Activated T-helper 1 cell treated with anti-CD3 and anti-CD28 coated beads, Interleukin-12 subunit alpha, Interleukin-12 subunit beta, Interleukin-2, Interleukin-4 antibody, amounts not matched to agents 30 ng/mL and 10 ng/mL and 1 ng/mL, durations not matched to agents 14 hours and 24 hours and 36 hours (primary cell): ENCODE measurements at regions not wholly inside any gene's neighbourhood (a gene's known extent, or its start where the extent isn't known, plus 50 kb on each side); places are given as distances from the start of the nearest gene placed in this dataset.

Experiments
- DNase-seq: peaks from one replicate; pipeline ENCODE4 v3.0.0; 2021; ENCODE audit warnings: low spot score
- H3K27ac Mint-ChIP-seq: one replicate; pipeline ENCODE4 v1.8.0; 2021; ENCODE audit warnings: mild to moderate bottlenecking, mixed read lengths
- H3K27me3 Mint-ChIP-seq: one replicate; pipeline ENCODE4 v1.8.0; 2022; ENCODE audit warnings: mild to moderate bottlenecking, moderate library complexity, mixed read lengths; ENCODE audit not compliant: insufficient read depth
- H3K36me3 Mint-ChIP-seq: one replicate; pipeline ENCODE4 v1.8.0; 2021; ENCODE audit warnings: low read depth, mixed read lengths
- H3K4me1 Mint-ChIP-seq: one replicate; pipeline ENCODE4 v1.8.0; 2021; ENCODE audit warnings: low read depth, mixed read lengths
- H3K4me3 Mint-ChIP-seq: one replicate; pipeline ENCODE4 v1.8.0; 2021; ENCODE audit warnings: mild to moderate bottlenecking, moderate library complexity, mixed read lengths
- H3K9me3 Mint-ChIP-seq: one replicate; pipeline ENCODE4 v1.8.0; 2021; ENCODE audit warnings: mixed read lengths
- intact Hi-C: fragments of 100-400 bp; cut with micrococcal nuclease; formaldehyde crosslinking; loops from one replicate; pipeline ENCODE4 v1.15.1; 2024

DNA sequence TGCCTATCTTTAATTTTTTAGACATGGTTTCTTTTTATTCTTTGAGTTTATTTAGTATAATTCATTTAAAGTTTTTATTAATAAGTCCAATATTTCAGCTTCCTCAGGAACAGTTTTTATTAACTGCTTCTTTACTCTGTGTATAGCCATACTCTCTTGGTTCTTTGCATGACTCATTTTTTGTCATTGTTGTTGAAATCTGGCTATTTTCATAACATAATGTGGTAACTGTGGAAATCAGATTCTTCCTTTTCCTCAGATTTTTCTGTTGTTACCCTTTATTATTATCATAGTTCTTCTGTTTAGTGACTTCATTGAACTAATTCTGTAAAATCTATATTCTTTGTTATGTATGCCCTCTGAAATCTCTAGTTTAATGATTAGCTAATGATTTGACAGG is 124.9 kb upstream of the CYSLTR1 start:
- DNase-seq, result no peak
- no peak overlapping the region for H3K4me3 Mint-ChIP-seq
- peaks cover 13% of the 10 kb centered on the region for H3K9me3 Mint-ChIP-seq
- H3K4me1 Mint-ChIP-seq, result no peaks in the 10 kb centered on the region
- no peaks in the 10 kb centered on the region for H3K36me3 Mint-ChIP-seq
- intact Hi-C loops, result no loop called here
- no peaks in the 10 kb centered on the region for H3K27me3 Mint-ChIP-seq
- H3K27ac Mint-ChIP-seq, result no peak overlapping the region

DNA sequence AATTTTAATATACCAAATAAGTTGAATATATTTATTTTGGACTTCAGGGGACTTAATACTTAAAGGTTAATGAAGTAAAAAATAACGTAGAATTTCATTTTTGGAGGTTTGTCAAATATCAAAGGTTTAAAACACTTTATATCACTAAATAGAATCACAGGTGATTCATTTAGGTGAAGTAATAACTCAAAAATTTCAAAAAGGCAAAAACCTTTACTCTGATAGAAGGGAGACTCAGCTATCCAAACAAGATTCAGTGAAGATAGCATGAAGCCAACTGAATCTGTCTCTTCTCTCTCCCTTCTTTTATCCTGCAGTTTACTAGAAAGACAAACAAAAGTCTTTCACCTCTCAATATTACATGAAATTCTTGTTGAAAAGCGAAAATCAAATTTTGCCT is 110.2 kb upstream of the CYSLTR1 start:
- no peak overlapping the region for H3K4me3 Mint-ChIP-seq
- intact Hi-C loops, result no loop called here

GRCh38 chrX:78429172-78429571 is 101.8 kb upstream of the CYSLTR1 start:
- no peak overlapping the region for H3K4me3 Mint-ChIP-seq
- H3K27ac Mint-ChIP-seq, result no peak overlapping the region
- no peak for DNase-seq
- H3K27me3 Mint-ChIP-seq, result no peaks in the 10 kb centered on the region
- H3K9me3 Mint-ChIP-seq, result peaks cover 20% of the 10 kb centered on the region
- no peaks in the 10 kb centered on the region for H3K4me1 Mint-ChIP-seq
- peaks cover 4% of the 10 kb centered on the region for H3K36me3 Mint-ChIP-seq
- intact Hi-C loops, result no loop called here

More for the DNA sequence above, 110.2 kb upstream of the CYSLTR1 start:
- H3K27me3 Mint-ChIP-seq, result no peaks in the 10 kb centered on the region
- H3K9me3 Mint-ChIP-seq, result peaks cover 10% of the 10 kb centered on the region
- peaks cover 3% of the 10 kb centered on the region for H3K36me3 Mint-ChIP-seq
- peaks cover 7% of the 10 kb centered on the region for H3K4me1 Mint-ChIP-seq
- H3K27ac Mint-ChIP-seq, result no peak overlapping the region
- DNase-seq, result no peak

- Mint-ChIP-seq H3K4me1 (no peaks in the 10 kb centered on the region), H3K27me3 (no peaks in the 10 kb centered on the region), H3K36me3 (peaks cover 4% of the 10 kb centered on the region), H3K9me3 (peaks cover 36% of the 10 kb centered on the region), H3K4me3 (no peak overlapping the region), H3K27ac (no peak overlapping the region)
- no peak for DNase-seq
- intact Hi-C loops, result no loop called here
Measured at GRCh38 chrX:78388663-78389062, 61.3 kb upstream of the CYSLTR1 start.

- intact Hi-C loops, result no loop called here
- peaks cover 4% of the 10 kb centered on the region for H3K36me3 Mint-ChIP-seq
- no peak overlapping the region for H3K4me3 Mint-ChIP-seq
- no peaks in the 10 kb centered on the region for H3K27me3 Mint-ChIP-seq
- peaks cover 36% of the 10 kb centered on the region for H3K9me3 Mint-ChIP-seq
- DNase-seq, result no peak
- no peak overlapping the region for H3K27ac Mint-ChIP-seq
- H3K4me1 Mint-ChIP-seq, result no peaks in the 10 kb centered on the region
Measured at GRCh38 chrX:78387364-78387763, 60.0 kb upstream of the CYSLTR1 start.

DNA sequence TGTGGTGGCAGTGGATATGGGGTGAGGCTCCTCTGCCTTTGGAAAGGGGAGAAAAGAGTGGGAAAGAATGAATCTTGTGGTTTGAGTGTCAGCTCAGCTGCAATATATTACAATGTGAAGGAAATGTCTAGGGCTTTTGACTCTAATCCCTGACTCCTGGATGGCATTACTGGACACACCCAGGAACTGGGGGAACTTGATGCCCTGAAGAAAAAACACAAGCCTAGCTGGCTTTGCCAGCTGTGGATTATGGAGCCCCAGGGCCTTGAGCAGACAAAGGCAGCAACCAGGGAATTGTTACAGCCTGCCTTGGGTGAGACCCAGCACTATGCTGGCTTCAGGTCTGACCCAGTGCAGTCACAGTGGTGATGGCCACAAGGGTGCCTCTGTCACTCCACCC is 57.1 kb upstream of the CYSLTR1 start:
- Mint-ChIP-seq H3K27ac (no peak overlapping the region), H3K27me3 (no peaks in the 10 kb centered on the region), H3K4me3 (no peak overlapping the region), H3K4me1 (no peaks in the 10 kb centered on the region), H3K9me3 (peaks cover 41% of the 10 kb centered on the region), H3K36me3 (peaks cover 4% of the 10 kb centered on the region)
- intact Hi-C loops, result no loop called here
- no peak for DNase-seq

DNA sequence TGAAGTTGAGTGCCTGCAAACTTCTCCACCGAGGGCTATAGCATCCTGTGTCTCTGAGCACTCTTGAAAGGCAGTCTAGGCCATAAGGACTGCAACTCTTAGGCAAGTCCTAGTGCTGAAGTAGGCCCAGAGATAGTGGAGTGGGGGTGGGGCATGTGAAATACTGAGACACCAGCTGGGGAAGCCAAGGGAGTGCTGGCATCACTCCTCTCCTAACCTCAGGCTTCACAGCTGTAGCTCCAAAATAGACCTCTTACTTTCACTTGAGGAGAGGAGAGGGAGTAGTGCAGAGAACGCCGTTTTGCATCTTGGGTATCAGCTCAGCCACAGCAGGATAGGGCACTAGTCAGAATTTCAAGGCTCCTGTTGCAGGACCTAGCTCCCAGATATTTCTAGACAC is 56.2 kb upstream of the CYSLTR1 start:
- peaks cover 2% of the 10 kb centered on the region for H3K36me3 Mint-ChIP-seq
- peaks cover 7% of the 10 kb centered on the region for H3K4me1 Mint-ChIP-seq
- H3K27me3 Mint-ChIP-seq, result no peaks in the 10 kb centered on the region

DNA sequence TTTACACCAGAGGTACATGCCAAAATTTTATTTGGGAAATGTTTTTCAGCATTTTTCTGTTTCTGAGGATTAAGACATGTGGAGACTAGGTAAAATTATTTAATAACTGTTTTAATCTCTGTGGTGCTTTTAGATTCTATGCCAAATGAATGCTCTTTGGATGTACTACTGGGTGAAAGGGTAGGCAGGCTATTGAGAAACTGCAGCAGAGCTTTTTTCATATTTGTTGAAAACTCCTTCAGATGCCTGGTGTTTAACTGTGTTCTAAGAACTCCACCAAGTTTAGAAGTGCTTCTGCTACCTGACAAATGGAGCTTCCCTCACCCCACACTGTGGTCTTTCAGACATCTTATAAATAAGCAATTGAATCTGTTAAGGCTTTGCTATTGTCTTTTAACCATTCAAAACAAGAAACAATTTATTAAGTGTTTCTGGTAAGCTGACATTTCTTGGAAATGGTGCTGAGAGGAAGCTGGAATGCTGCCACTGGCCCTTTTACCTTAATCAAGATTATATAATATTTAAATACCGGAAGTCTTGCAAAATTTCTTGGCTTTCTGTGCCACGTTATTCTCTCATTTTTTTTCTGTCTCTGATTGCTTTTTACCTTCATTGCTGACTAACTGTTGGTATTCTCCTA is 51.2 kb upstream of the CYSLTR1 start:
- Mint-ChIP-seq H3K4me1 (peaks cover 29% of the 10 kb centered on the region), H3K9me3 (peaks cover 22% of the 10 kb centered on the region), H3K4me3 (no peak overlapping the region), H3K27ac (no peak overlapping the region), H3K36me3 (peaks cover 3% of the 10 kb centered on the region), H3K27me3 (no peaks in the 10 kb centered on the region)
- DNase-seq, result no peak
- intact Hi-C loops, result loop anchor here (5.0 to 10.0 kb wide), 4 partner anchors 256 to 766 kb away; partner anchors contain the start of genes GPR174 and PGAM4

More for the DNA sequence above, 56.2 kb upstream of the CYSLTR1 start:
- Mint-ChIP-seq H3K27ac (no peak overlapping the region), H3K4me3 (no peak overlapping the region), H3K9me3 (peaks cover 36% of the 10 kb centered on the region)
- intact Hi-C loops, result no loop called here
- DNase-seq, result no peak
